Renal pelvis (tissue), 1 donor: ENCODE measurements at regions not wholly inside any gene's neighbourhood (a gene's known extent, or its start where the extent isn't known, plus 50 kb on each side); places are given as distances from the start of the nearest gene placed in this dataset.
A peak's percentile ranks its signal among the peaks of the same experiment; 100 is the strongest.

ENCODE experiments used
- DNase-seq: peaks from one replicate; pipeline ENCODE4 v3.0.0-alpha.2; 2013

- peak; percentile 68 for DNase-seq
Measured at GRCh38 chr13:111474136-111475002, 153.9 kb downstream of the TEX29 start.

- no peak for DNase-seq
Measured at GRCh38 chr13:111475488-111475887, 155.0 kb downstream of the TEX29 start.

DNA sequence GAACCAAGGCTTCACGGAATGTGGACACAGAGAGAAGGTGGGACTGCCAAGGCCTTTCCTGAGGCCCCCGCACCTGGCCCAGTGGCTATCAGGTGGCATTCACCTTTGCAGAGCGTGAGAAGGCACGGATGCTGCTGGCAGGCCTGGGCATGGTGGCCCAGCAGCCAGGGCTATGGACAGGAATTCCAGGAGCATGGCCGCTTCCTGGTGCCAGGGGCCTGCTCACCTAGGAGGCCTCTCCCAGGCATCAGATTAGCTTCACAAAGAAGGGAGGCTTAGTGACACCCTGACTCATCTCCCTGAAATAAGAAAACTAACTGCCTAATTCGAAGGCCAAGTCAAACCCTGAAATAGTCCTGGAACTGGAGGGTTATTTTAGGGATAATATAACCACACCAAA lies 155.8 kb downstream of the TEX29 start:
- DNase-seq, result no peak

DNA sequence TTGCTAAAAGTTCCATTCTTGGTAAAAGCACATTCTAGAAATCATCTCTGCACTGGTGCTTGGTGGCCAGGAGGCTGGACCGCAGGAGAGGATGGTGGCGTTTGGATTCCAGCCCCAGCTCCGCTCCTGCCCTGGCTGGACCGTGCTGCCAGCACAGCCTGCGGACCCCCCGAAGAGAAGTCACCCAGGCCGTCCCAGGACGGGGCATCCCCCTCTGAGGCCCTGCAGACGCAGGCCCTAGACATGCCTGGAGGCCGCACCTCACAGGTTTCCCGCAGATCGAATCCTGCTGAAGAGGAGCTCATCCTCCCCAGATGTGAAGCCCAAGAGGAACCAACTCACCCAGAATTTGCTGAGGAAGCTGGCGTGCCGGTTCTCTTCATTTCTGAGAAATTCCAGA lies 159.0 kb downstream of the TEX29 start:
- DNase-seq, result no peak

- no peak for DNase-seq
Measured at GRCh38 chr13:111480503-111480902, 160.1 kb downstream of the TEX29 start.

DNA sequence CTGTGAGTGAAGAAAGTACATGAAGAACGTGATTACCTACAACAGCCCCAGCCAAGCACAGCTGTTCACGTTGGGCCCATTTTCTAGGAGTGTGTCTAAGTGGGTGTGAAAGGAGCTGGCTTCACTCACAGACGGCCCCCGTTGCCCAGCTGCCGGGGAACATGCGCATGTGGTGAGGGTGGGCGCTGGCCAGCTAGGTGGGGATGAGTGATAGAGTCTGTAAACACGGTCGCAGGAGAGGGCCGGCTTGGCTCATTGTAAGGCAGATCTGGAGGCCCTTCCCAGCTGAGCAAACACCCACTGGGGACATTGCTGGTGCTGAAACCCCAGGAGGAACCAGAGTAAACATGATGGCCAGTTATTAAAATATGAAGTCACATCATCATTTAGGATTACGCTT lies 160.5 kb downstream of the TEX29 start:
- no peak for DNase-seq

DNA sequence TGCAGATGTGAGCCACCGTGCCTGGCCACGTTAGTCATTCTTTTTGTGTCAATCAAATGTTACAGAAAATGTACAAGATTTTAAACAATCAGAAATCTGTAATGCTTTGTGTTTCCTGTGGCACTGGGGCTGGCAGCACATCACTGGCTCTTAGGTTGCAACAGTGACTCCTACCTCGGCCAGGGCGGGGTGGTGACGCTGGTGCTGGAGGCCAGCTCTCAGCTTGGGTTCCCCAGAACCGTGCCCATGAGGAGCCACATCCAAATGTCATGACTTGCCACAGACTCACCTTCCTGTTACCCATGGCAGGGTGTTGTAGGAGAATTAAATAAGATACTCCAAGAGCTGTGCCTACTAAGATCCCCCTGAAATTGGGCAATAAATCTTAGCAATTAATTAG lies 161.7 kb downstream of the TEX29 start:
- DNase-seq, result no peak

- DNase-seq, result no peak
Measured at GRCh38 chr13:111482806-111483620, 162.6 kb downstream of the TEX29 start.

GRCh38 chr13:111483621-111483987 lies 163.2 kb downstream of the TEX29 start:
- no peak for DNase-seq

DNA sequence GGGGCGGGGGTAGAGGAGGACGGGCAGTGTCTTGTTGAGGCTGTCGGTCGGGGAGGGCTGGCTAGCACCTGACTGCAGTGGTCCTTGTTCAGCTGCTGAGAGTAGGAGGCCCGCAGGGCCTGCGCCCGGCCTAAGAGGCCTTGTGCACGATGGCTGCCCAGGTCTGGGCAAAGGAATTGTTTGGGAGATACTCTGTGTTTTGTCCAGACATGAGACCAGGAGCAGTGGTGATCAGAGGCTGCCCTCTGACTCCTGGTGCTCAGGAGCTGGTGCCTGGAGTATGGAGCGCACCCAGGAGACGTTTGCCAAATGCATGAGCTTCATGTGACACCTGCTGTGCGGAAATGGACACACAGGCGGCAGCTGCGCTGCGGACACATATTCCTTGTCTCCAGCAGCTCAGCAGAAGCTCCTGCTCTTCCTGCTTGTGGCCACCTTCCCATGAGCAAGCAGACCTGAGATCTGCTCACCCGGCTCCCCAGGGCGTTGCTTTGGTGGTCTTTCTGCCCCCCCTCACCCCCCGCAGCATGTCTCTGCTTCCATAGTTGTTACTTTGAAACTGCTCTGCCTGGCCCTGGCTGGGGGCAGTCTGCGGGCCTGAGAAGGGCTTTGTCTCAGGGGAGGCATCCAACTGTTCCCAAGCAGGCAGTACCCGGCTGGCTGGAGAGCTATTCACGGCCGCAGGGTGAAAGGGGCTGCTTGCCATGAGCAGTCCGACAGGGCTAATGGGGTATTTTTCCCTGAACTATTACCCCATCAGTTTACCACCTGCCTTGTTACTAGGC lies 163.9 kb downstream of the TEX29 start:
- no peak for DNase-seq

DNA sequence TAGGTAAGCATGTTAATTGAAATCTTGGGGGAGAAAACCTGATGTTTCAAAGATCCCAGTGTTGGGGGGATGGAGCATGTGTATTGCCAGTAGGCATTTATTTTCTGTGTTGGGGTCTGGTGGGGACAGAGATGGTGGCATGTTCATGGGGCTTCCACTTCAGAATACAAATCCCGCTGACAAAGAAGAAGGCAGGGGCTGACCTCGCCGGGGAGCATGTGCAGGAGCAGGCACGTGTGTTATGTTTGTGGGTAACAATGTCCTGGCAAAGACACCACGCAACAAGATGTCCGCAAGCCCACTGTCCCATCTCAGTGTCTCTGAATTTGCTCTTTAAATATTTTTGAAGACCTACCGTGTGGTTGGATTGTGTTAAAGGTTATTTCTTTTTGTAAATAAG lies 164.5 kb downstream of the TEX29 start:
- DNase-seq, result no peak

- no peak for DNase-seq
Measured at GRCh38 chr13:111485491-111486250, 165.2 kb downstream of the TEX29 start.

DNA sequence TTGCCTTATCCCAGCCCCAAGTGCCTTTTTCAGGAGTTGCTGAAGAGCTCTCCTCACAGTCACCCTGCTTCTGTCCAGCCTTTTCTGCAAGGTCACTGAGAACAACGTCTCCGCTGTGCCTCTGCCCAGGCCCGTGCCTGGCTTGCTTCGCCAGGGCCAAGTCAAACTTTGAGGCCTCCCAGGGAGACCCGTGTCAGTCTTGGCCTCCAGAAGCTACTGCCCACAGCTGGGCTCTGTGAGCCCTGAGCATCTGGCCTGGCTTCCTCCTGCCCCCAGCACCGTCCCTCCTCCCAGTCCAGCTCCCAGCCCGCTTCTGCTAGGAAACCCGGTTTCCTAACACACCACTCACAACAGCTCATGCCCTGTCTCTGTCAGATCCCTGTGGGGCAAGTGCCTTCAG lies 165.9 kb downstream of the TEX29 start:
- no peak for DNase-seq

- DNase-seq, result no peak
Measured at GRCh38 chr13:111486801-111487200, 166.4 kb downstream of the TEX29 start.

- no peak for DNase-seq
Measured at GRCh38 chr13:111488486-111489132, 168.2 kb downstream of the TEX29 start.

DNA sequence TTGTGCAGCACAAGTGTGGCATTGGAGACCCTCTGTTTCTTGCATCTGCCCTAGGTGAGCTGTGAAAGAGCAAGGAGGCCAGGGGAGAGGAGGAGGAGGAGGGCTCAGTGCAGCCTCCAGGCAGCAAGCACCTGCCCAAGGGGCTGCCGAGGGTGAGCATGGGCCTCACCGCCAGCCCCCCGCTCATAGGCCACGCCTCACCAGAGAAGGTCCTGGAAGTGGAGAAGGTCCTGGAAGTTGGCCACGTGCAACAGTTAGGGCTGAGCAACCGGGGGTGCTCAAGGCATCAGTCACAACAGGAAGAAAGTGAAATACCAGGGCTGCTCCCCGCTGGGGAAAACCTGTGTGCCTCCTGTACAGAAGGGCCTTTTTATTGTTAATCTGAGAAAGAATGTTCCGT lies 168.9 kb downstream of the TEX29 start:
- no peak for DNase-seq

GRCh38 chr13:111490611-111491010 lies 170.2 kb downstream of the TEX29 start:
- no peak for DNase-seq

DNA sequence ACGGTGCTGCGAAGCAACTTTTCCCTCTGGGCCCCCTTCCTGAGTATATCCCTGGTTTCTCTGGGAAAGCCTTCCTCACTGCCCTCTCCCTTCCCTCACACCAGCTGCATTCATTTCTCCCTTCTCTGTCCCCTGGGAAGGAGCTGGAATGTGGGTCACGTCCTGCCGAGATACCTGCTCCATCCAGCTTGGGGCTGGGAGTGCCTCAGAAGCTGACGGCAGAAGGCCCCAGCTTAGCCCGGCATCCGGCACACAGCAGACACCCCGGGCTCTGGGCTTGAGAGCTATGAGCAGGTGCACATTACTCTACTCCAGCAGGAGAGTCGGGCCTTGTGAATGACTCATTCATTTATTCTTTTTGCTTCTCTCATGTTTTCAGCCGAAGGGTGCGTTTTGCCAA lies 170.6 kb downstream of the TEX29 start:
- DNase-seq, result no peak

DNA sequence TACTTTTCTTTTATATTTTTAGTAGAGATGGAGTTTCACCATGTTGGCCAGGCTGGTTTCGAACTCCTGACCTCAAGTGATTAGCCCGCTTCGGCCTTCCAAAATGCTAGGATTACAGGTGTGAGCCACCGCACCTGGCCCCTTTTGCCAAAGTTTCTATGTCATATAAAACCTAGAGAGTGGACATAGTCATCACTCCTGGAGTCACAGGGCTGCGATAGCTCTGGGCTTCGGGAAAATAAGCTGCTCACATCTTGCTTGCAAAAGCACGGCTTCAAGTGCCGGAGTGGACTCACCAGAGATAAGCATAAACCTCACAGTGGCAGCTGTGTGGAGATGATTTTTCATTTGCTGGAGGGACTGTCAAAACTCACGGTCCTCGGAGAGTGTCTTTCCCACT lies 171.2 kb downstream of the TEX29 start:
- no peak for DNase-seq

GRCh38 chr13:111492341-111492950 lies 172.0 kb downstream of the TEX29 start:
- DNase-seq, result no peak

DNA sequence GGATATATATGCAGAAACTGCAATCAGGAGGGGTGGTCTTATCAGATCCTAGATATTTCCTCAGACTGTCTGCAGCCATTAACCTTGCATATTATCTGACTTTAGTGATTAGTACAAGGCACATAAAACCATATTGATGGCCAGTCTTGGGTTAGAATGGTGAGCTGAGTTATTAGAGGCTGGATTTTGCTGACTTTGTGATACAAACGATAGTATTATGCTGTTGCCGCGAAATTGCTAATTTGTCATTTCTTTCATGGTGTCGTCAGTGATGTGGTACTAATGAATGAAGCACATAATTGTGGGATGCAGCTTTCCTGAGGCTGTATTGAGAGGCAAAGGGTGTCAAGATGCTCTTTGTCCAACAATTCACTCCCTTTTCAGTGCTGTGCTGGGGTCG lies 172.5 kb downstream of the TEX29 start:
- DNase-seq, result no peak
